HL-60/S4 (cell line): ENCODE measurements at regions not wholly inside any gene's neighbourhood (a gene's known extent, or its start where the extent isn't known, plus 50 kb on each side); places are given as distances from the start of the nearest gene placed in this dataset.

Source experiments
- in situ Hi-C: fragments of 300-500 bp; cut with MboI; formaldehyde crosslinking; loops from 2 replicates; pipeline ENCODE4 v1.14.3; 2022; ENCODE audit warnings: low sequenced_read_pairs

GRCh38 chr7:115153176-115153575 is 231.3 kb downstream of the MDFIC start:
- in situ Hi-C loops = no loop called here

GRCh38 chr7:115146148-115146547 is 224.3 kb downstream of the MDFIC start:
- in situ Hi-C loops = no loop called here

- in situ Hi-C loops = no loop called here
Observed at GRCh38 chr7:115145512-115145911, 223.6 kb downstream of the MDFIC start.

- in situ Hi-C loops = no loop called here
Observed at GRCh38 chr7:115137816-115138215, 215.9 kb downstream of the MDFIC start.

GRCh38 chr7:115136796-115137443 is 215.0 kb downstream of the MDFIC start:
- in situ Hi-C loops = no loop called here

- in situ Hi-C loops = no loop called here
Observed at GRCh38 chr7:115135769-115136410, 214.0 kb downstream of the MDFIC start.

GRCh38 chr7:115135146-115135545 is 213.3 kb downstream of the MDFIC start:
- in situ Hi-C loops = no loop called here

GRCh38 chr7:115133248-115133647 is 211.4 kb downstream of the MDFIC start:
- in situ Hi-C loops = no loop called here

- in situ Hi-C loops = no loop called here
Observed at GRCh38 chr7:115132096-115132495, 210.2 kb downstream of the MDFIC start.

- in situ Hi-C loops = no loop called here
Observed at GRCh38 chr7:115128154-115128553, 206.3 kb downstream of the MDFIC start.

- in situ Hi-C loops = no loop called here
Observed at GRCh38 chr7:115127399-115128021, 205.6 kb downstream of the MDFIC start.

GRCh38 chr7:115125750-115126149 is 203.9 kb downstream of the MDFIC start:
- in situ Hi-C loops = no loop called here

- in situ Hi-C loops = no loop called here
Observed at GRCh38 chr7:115125312-115125711, 203.4 kb downstream of the MDFIC start.

- in situ Hi-C loops = no loop called here
Observed at GRCh38 chr7:115124409-115124939, 202.6 kb downstream of the MDFIC start.

- in situ Hi-C loops = no loop called here
Observed at GRCh38 chr7:115123441-115123840, 201.5 kb downstream of the MDFIC start.

GRCh38 chr7:115122388-115122787 is 200.5 kb downstream of the MDFIC start:
- in situ Hi-C loops = no loop called here

- in situ Hi-C loops = no loop called here
Observed at GRCh38 chr7:115117748-115118147, 195.9 kb downstream of the MDFIC start.

- in situ Hi-C loops = no loop called here
Observed at GRCh38 chr7:115116773-115117715, 195.2 kb downstream of the MDFIC start.

GRCh38 chr7:115113776-115114175 is 191.9 kb downstream of the MDFIC start:
- in situ Hi-C loops = no loop called here

GRCh38 chr7:115113131-115113530 is 191.2 kb downstream of the MDFIC start:
- in situ Hi-C loops = no loop called here

GRCh38 chr7:115110523-115110922 is 188.6 kb downstream of the MDFIC start:
- in situ Hi-C loops = no loop called here
